Fibroblast of the conjunctiva (primary cell): ENCODE measurements at regions not wholly inside any gene's neighbourhood (a gene's known extent, or its start where the extent isn't known, plus 50 kb on each side); places are given as distances from the start of the nearest gene placed in this dataset.

ENCODE experiments used
- DNase-seq: peaks from one replicate; pipeline ENCODE4 v3.0.0-alpha.2; 2010; ENCODE audit warnings: low read depth

DNA sequence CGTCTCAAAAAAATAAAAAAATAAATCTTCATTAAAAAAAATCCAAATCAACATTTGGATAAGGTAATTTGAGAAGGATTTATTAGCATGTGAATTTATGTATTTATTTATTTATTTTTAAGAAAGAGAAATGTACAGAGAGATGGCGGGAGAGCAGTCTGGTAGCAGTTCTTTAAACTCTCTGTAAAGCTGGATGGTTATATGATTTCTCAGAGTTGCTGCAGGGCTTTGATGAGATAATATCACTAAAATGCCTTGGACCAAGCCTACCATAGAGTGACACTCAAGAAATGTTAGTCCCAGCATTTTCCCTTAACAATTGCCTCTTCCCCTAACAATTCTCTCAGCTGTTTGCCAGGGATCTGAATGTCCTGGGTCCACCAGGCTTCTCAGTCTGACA is 103.4 kb upstream of the LNX1 start:
- DNase-seq, result no peak

GRCh38 chr4:53693909-53694308 is 102.6 kb upstream of the LNX1 start:
- no peak for DNase-seq

DNA sequence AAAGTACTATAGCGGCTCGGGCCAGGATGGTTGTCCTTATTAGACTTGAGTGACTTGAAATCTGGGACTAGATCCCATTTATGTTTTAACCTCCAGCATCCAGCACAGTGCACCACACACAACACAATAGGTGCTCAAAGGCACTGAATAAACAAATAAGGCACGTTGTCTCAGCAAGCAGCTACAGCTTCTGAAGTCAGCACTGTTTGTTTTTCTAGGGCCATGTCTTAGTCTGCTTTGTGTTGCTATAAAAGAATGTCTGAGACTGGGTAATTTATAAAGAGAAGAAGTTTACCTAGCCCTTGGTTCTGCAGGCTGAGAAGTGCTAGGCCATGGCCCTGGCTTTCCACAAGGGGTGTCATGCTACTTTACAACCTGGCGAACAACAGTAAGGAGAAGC is 102.1 kb upstream of the LNX1 start:
- no peak for DNase-seq

GRCh38 chr4:53688186-53688790 is 97.0 kb upstream of the LNX1 start:
- DNase-seq, result peak; percentile 97

DNA sequence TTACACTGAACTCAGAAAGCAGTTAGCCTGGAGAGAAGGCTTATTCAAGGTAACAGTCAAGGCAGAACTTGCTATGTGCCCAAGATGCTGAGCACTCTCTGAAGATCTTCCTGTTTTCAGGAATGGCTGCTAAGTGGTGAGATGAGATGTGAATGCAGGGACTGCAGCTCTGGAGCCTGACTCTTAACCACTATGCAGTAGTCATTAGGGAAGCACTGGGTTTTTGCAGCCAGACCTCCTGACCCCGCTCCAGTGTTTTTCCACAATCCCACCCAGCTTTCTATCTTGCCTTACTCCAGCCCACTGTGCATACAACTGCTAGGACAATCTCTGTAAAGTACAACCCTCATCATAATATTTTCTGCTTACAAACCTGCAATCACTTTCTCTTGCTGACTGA is 95.2 kb upstream of the LNX1 start:
- DNase-seq, result no peak

- DNase-seq, result no peak
Measured at GRCh38 chr4:53684136-53685130, 93.1 kb upstream of the LNX1 start.

GRCh38 chr4:53682908-53683307 is 91.6 kb upstream of the LNX1 start:
- DNase-seq, result no peak

GRCh38 chr4:53682196-53682595 is 90.9 kb upstream of the LNX1 start:
- no peak for DNase-seq

GRCh38 chr4:53680598-53680997 is 89.3 kb upstream of the LNX1 start:
- DNase-seq, result no peak

GRCh38 chr4:53680168-53680567 is 88.9 kb upstream of the LNX1 start:
- DNase-seq, result no peak

- peak; percentile 61 for DNase-seq
Measured at GRCh38 chr4:53676402-53676871, 85.2 kb upstream of the LNX1 start.

DNA sequence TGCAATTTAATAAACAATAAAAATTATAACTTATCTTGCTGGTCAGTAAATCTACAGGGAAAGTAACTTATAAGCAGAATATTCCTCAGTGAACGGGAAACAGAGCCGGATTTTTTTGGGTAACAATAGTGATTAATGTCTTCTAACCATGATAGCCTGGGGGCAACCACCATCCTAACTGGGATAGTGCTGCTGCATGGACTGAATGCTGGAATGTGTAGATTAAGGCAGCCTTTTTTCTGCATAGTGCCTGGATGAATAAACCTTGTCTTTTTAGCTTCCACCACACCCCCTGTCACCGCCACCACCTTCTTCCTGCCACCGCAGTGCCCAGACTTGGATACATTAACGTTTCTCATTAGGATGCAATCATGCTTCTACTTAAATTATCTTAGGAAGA is 83.6 kb upstream of the LNX1 start:
- no peak for DNase-seq

- no peak for DNase-seq
Measured at GRCh38 chr4:53672873-53673272, 81.6 kb upstream of the LNX1 start.

GRCh38 chr4:53671757-53672156 is 80.5 kb upstream of the LNX1 start:
- DNase-seq, result no peak

- no peak for DNase-seq
Measured at GRCh38 chr4:53659737-53660136, 68.5 kb upstream of the LNX1 start.

- peak; percentile 22 for DNase-seq
Measured at GRCh38 chr4:53659112-53659511, 67.8 kb upstream of the LNX1 start.

DNA sequence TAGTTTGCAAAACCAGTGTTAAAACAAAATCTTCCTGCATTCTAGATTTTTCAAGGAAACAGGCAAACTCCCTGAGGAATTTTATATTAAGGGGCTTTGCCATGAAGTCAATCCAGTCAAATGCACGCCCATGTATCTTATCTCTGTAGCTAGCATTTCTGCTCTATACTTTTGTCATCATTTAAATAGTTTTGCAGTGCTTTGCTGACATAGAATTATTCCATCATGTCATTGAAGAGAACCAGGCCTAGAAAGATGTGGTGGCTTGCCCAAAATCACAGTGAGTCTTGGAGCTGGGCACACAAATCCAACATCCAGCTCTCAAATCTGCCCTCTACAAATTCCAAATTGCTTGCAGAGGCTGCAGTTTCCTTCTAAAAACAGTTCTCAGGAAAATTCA is 66.7 kb upstream of the LNX1 start:
- DNase-seq, result no peak

DNA sequence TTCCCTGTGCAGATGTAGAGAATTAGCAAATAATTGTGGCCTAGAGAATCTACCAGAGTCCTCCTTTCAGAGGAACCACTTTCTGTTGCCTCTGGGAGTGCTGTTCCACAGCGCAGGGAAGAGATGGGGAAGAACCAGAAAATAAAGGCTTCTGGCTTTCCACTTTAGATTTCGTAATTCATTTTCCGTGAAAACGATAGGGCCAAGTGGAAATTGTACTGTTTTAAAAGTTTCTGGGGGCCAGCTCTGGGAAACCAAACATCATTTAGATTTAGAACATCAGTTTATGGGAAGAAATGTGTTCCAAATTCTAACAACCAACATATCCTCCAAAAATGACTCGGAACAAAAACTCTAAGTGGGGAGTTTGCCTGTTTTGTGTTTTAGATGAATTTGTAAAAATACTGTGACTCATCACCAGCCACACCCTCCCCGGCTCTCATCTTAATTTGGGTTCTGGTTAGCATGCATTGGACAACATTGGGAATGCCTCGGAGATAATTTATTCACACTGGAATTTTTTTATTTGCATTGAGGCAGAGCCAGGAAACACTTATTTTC is 65.2 kb upstream of the LNX1 start:
- DNase-seq, result peak; percentile 69

GRCh38 chr4:53654300-53654758 is 63.0 kb upstream of the LNX1 start:
- DNase-seq, result no peak

DNA sequence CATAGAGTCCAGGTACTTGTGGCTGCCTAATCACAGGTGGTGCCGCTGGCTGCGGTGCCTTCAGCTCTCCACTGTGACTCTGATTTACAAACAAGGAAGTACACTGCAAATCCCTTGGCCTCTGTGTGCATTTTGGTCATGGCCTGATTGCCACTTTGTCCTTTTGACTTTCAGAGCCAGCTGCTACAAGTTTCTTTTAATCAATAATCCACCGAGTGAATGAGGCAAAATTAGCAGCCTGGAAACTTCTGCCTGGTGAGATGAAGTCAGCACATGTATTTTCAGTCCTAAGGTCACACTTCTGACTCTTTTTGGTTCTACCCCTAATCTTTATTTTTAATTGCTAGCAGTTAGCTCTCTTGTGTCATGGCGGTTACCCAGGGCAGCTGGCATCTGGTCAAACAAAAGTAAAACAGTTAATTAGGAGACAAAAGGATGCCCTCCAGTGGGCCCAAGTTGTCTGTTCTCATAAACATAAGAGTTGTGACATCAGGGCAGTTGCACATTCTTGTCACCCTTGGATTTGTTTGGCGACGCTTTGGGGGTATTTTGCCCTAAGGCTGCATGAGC is 62.3 kb upstream of the LNX1 start:
- DNase-seq, result no peak

DNA sequence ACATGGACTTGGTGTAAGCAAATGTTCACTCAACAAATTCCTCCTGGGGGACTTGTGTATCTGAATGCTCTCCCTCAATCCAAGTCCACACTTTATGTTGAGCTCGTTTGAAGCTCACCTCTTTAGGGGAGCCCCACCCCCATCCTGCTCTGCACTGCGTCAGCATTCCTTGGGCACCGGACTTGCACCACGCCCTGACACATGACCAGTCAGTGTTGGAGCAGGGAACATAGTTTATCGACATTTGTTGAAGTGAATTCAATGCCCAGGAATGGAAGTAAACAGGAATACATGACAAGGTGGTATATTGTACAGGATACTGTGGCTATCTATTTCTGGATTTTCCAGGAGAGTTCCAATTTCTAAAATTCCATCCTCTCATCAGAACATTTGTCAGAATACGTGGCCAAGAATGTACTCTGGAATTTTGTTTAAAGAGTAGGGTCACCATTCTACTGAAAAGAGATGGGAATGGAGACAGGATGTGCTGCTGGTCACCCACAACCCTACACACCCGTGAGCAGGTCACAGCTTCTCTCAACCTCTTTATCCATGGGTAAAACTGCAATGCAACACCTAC is 60.0 kb upstream of the LNX1 start:
- no peak for DNase-seq

DNA sequence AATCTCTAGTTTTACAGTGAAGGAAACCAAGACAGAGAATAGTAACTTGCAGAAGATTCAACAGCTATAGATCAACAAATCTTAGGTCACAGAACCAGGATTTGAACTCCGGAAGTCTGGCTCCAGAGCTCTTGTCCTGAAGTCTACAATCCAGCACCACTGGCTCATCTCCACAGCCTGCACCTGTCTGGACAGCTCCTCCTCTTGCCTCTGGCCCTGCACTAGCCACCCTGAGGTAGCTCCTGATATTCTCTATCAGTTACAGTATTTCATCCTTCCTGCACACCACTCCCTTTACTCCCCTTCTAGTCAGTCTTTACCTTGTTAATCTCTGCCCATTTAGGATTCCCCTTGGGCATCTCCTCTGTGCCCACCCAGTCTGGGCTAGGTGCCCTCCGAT is 58.1 kb upstream of the LNX1 start:
- no peak for DNase-seq
